ENCODE measurements at regions not wholly inside any gene's neighbourhood (a gene's known extent, or its start where the extent isn't known, plus 50 kb on each side); places are given as distances from the start of the nearest gene placed in this dataset.

DNA sequence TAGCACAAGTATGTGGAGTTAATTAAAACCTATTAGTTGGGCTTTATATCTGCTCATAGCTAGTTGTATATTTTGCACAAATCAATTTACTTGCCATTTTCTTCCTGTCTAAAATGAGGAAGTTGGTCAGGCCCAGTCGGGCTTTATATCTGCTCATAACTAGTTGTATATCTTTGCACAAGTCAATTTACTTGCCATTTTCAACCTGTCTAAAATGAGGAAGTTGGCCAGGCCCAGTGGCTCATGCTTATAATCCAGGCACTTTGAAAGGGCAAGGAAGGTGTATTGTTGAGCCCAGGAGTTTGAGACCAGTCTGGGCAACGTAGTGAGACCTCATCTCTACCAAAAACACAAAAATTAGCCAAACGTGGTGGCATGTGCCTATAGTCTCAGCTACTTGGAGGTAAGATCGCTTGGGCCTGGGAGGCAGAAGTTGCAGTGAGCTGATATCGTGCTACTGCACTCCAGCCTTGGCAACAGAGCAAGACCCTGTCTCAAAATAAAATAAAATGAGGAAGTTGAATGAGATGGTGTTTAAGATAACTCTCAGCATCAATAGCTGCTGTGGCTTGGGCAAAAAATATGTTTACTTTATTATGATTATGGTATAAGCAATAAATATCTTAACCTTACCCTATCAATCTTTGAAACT is 1558.6 kb upstream of the RAG2 start:
- TF ChIP-seq, protein P1, sequence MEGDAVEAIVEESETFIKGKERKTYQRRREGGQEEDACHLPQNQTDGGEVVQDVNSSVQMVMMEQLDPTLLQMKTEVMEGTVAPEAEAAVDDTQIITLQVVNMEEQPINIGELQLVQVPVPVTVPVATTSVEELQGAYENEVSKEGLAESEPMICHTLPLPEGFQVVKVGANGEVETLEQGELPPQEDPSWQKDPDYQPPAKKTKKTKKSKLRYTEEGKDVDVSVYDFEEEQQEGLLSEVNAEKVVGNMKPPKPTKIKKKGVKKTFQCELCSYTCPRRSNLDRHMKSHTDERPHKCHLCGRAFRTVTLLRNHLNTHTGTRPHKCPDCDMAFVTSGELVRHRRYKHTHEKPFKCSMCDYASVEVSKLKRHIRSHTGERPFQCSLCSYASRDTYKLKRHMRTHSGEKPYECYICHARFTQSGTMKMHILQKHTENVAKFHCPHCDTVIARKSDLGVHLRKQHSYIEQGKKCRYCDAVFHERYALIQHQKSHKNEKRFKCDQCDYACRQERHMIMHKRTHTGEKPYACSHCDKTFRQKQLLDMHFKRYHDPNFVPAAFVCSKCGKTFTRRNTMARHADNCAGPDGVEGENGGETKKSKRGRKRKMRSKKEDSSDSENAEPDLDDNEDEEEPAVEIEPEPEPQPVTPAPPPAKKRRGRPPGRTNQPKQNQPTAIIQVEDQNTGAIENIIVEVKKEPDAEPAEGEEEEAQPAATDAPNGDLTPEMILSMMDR (IDR thresholded peaks at IDR 0.05; ENCODE audit: unreplicated experiment) = no peak
- H3K9me3 Mint-ChIP-seq (ENCODE audit: unreplicated experiment) = no peaks in the 10 kb centered on the region
- H3K4me1 Mint-ChIP-seq (ENCODE audit: unreplicated experiment) = no peaks in the 10 kb centered on the region
- H3K27ac Mint-ChIP-seq (ENCODE audit: unreplicated experiment) = no peak overlapping the region
- no peaks in the 10 kb centered on the region for H3K36me3 Mint-ChIP-seq (ENCODE audit: low read depth, unreplicated experiment)
- no peak for DNase-seq (ENCODE audit: low spot score)
- no peak overlapping the region for H3K4me3 Mint-ChIP-seq (ENCODE audit: unreplicated experiment)
- H3K27me3 Mint-ChIP-seq (ENCODE audit: unreplicated experiment) = no peaks in the 10 kb centered on the region

DNA sequence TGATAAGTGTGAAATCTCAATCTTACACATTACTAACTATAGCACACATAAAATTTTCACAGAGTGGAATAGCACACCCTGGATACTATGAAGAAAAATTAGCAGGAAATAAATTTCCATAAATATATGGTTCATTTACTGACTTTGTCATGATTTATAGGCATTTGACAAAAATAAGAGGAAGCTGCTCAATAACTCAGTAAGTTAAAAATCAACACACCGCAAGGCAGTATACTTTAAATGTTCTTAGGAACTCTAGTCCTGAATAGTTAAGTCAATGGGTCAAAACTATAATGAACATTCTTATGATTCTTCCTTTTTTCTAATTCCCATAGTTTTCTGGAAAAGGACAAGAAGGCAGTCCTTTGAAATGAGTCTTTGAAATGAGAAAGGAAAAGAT is 1557.8 kb upstream of the RAG2 start:
- no peaks in the 10 kb centered on the region for H3K9me3 Mint-ChIP-seq (ENCODE audit: unreplicated experiment)
- TF ChIP-seq, protein P1 (IDR thresholded peaks at IDR 0.05; ENCODE audit: unreplicated experiment) = no peak
- no peak for DNase-seq (ENCODE audit: low spot score)
- no peaks in the 10 kb centered on the region for H3K36me3 Mint-ChIP-seq (ENCODE audit: low read depth, unreplicated experiment)
- no peaks in the 10 kb centered on the region for H3K4me1 Mint-ChIP-seq (ENCODE audit: unreplicated experiment)
- no peak overlapping the region for H3K27ac Mint-ChIP-seq (ENCODE audit: unreplicated experiment)
- no peaks in the 10 kb centered on the region for H3K27me3 Mint-ChIP-seq (ENCODE audit: unreplicated experiment)
- H3K4me3 Mint-ChIP-seq (ENCODE audit: unreplicated experiment) = no peak overlapping the region

DNA sequence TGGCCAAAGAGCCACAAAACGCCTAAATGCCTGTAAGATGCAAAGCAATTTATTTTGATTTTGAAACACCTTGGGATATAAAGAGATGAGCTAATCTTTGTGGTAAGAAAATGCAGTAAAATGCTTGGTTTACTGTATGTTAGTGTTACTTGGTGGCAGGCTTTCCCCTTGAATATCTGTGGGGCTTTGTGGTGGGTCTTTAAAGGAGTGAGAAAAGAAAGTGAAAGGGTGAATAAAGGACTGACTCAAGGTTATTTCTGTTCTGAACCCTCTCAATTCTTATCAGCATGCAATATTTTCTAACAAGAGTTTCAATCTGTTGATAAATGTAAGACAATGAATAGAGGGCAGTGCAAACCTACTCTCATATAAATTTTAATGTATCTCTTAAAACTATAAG is 1555.9 kb upstream of the RAG2 start:
- TF ChIP-seq, protein P1 (IDR thresholded peaks at IDR 0.05; ENCODE audit: unreplicated experiment) = no peak
- H3K4me3 Mint-ChIP-seq (ENCODE audit: unreplicated experiment) = no peak overlapping the region
- H3K9me3 Mint-ChIP-seq (ENCODE audit: unreplicated experiment) = no peaks in the 10 kb centered on the region
- no peaks in the 10 kb centered on the region for H3K27me3 Mint-ChIP-seq (ENCODE audit: unreplicated experiment)
- H3K36me3 Mint-ChIP-seq (ENCODE audit: low read depth, unreplicated experiment) = no peaks in the 10 kb centered on the region
- H3K4me1 Mint-ChIP-seq (ENCODE audit: unreplicated experiment) = no peaks in the 10 kb centered on the region
- no peak for DNase-seq (ENCODE audit: low spot score)
- no peak overlapping the region for H3K27ac Mint-ChIP-seq (ENCODE audit: unreplicated experiment)

DNA sequence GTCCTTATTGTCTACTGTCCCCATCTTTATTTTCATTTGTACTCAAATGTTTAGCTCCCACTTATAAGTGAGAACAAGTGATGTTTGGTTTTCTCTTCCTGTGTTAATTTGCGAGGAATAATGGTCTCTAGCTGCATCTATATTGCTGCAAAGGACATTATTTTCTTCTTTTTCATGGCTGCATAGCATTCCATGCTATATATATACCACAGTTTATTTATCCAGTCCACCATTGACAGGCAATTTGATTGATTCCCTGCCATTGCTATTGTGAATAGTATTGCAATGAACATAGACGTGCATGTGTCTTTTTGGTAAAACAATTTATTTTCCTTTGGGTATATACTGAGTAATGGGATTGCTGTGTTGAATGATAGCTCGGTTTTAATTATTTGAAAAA is 1545.8 kb upstream of the RAG2 start:
- Mint-ChIP-seq H3K4me3 (ENCODE audit: unreplicated experiment) (no peak overlapping the region), H3K4me1 (ENCODE audit: unreplicated experiment) (no peaks in the 10 kb centered on the region), H3K9me3 (ENCODE audit: unreplicated experiment) (peaks cover 4% of the 10 kb centered on the region), H3K27me3 (ENCODE audit: unreplicated experiment) (no peaks in the 10 kb centered on the region), H3K27ac (ENCODE audit: unreplicated experiment) (no peak overlapping the region), H3K36me3 (ENCODE audit: low read depth, unreplicated experiment) (no peaks in the 10 kb centered on the region)
- no peak for DNase-seq (ENCODE audit: low spot score)
- TF ChIP-seq, protein P1 (IDR thresholded peaks at IDR 0.05; ENCODE audit: unreplicated experiment) = no peak

DNA sequence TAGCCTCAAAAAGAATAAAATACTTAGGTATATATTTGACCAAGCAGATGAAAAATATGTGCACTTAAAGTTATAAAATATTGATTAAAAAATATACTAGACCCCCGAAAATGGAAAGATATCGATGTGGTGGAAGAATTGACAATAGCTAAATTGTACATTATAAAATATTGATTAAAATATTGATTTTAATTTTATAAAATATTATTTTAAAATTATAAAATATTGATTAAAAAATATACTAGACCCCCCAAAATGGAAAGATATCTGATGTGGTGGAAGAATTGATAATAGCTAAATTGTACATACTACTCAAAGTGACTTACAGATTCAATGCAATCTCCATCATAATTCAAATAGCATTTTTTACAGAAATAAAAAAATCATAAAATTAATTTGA is 1540.9 kb upstream of the RAG2 start:
- H3K27ac Mint-ChIP-seq (ENCODE audit: unreplicated experiment) = no peak overlapping the region
- no peaks in the 10 kb centered on the region for H3K27me3 Mint-ChIP-seq (ENCODE audit: unreplicated experiment)
- H3K4me3 Mint-ChIP-seq (ENCODE audit: unreplicated experiment) = no peak overlapping the region
- TF ChIP-seq, protein P1 (IDR thresholded peaks at IDR 0.05; ENCODE audit: unreplicated experiment) = no peak
- DNase-seq (ENCODE audit: low spot score) = no peak
- H3K9me3 Mint-ChIP-seq (ENCODE audit: unreplicated experiment) = no peaks in the 10 kb centered on the region
- no peaks in the 10 kb centered on the region for H3K36me3 Mint-ChIP-seq (ENCODE audit: low read depth, unreplicated experiment)
- H3K4me1 Mint-ChIP-seq (ENCODE audit: unreplicated experiment) = no peaks in the 10 kb centered on the region
